ENCODE measurements at regions not wholly inside any gene's neighbourhood (a gene's known extent, or its start where the extent isn't known, plus 50 kb on each side); places are given as distances from the start of the nearest gene placed in this dataset.

GRCh38 chr1:195495720-195496635 lies 1112.3 kb downstream of the KCNT2 start:
- no peaks in the 10 kb centered on the region for H3K79me2 ChIP-seq
- no peak overlapping the region for H3K4me3 ChIP-seq
- H4K20me1 ChIP-seq (ENCODE audit: insufficient read depth, poor library complexity, severe bottlenecking): no peaks in the 10 kb centered on the region
- H3K4me2 ChIP-seq: no peak overlapping the region
- no peak for DNase-seq (ENCODE audit: low spot score)
- TF ChIP-seq EZH2phosphoT487 (IDR thresholded peaks at IDR 0.05; ENCODE audit: low read depth, severe bottlenecking, unreplicated experiment): no peak
- no peak for TF ChIP-seq EZH2 (IDR thresholded peaks at IDR 0.05; ENCODE audit: borderline replicate concordance)
- no peak for TF ChIP-seq CTCF (IDR thresholded peaks at IDR 0.05; ENCODE audit: poor library complexity)
- no peaks in the 10 kb centered on the region for H3K4me1 ChIP-seq (ENCODE audit: insufficient read depth)
- no peak overlapping the region for H2AFZ ChIP-seq
- no peaks in the 10 kb centered on the region for H3K36me3 ChIP-seq (replicated peaks; ENCODE audit: insufficient read depth, low read depth)
- no peaks in the 10 kb centered on the region for H3K9me2 ChIP-seq (replicated peaks; ENCODE audit: insufficient read depth)
- H3K27me3 ChIP-seq: no peaks in the 10 kb centered on the region
- 63% methylated on average over 5 of the region's 5 CpGs for WGBS (ENCODE audit: low lambda C conversion rate, missing lambda C conversion rate)
- H3K27ac ChIP-seq: no peak overlapping the region
- no peaks in the 10 kb centered on the region for H3K9me3 ChIP-seq (ENCODE audit: low read depth)

- Histone ChIP-seq H3K27ac (no peak overlapping the region), H3K27me3 (no peaks in the 10 kb centered on the region), H3K4me3 (no peak overlapping the region), H4K20me1 (ENCODE audit: insufficient read depth, poor library complexity, severe bottlenecking) (no peaks in the 10 kb centered on the region), H3K9me3 (ENCODE audit: low read depth) (no peaks in the 10 kb centered on the region), H2AFZ (no peak overlapping the region), H3K9me2 (replicated peaks; ENCODE audit: insufficient read depth) (no peaks in the 10 kb centered on the region), H3K4me2 (no peak overlapping the region), H3K4me1 (ENCODE audit: insufficient read depth) (no peaks in the 10 kb centered on the region), H3K79me2 (no peaks in the 10 kb centered on the region), H3K36me3 (replicated peaks; ENCODE audit: insufficient read depth, low read depth) (no peaks in the 10 kb centered on the region)
- WGBS (ENCODE audit: low lambda C conversion rate, missing lambda C conversion rate): 92% methylated on average over 6 of the region's 6 CpGs
- TF ChIP-seq EZH2 (IDR thresholded peaks at IDR 0.05; ENCODE audit: borderline replicate concordance) (no peak), EZH2phosphoT487 (IDR thresholded peaks at IDR 0.05; ENCODE audit: low read depth, severe bottlenecking, unreplicated experiment) (no peak), CTCF (IDR thresholded peaks at IDR 0.05; ENCODE audit: poor library complexity) (no peak)
- no peak for DNase-seq (ENCODE audit: low spot score)
These were observed 1126.1 kb downstream of the KCNT2 start for GRCh38 chr1:195482137-195482536.

- Histone ChIP-seq H3K27me3 (no peaks in the 10 kb centered on the region), H3K4me2 (no peak overlapping the region), H3K36me3 (replicated peaks; ENCODE audit: insufficient read depth, low read depth) (no peaks in the 10 kb centered on the region), H3K9me3 (ENCODE audit: low read depth) (no peaks in the 10 kb centered on the region), H3K4me1 (ENCODE audit: insufficient read depth) (no peaks in the 10 kb centered on the region), H3K79me2 (no peaks in the 10 kb centered on the region), H3K27ac (no peak overlapping the region), H3K9me2 (replicated peaks; ENCODE audit: insufficient read depth) (no peaks in the 10 kb centered on the region), H3K4me3 (no peak overlapping the region), H4K20me1 (ENCODE audit: insufficient read depth, poor library complexity, severe bottlenecking) (no peaks in the 10 kb centered on the region), H2AFZ (no peak overlapping the region)
- WGBS (ENCODE audit: low lambda C conversion rate, missing lambda C conversion rate): 86% methylated on average over 3 of the region's 3 CpGs
- no peak for DNase-seq (ENCODE audit: low spot score)
- TF ChIP-seq EZH2 (IDR thresholded peaks at IDR 0.05; ENCODE audit: borderline replicate concordance) (no peak), EZH2phosphoT487 (IDR thresholded peaks at IDR 0.05; ENCODE audit: low read depth, severe bottlenecking, unreplicated experiment) (no peak), CTCF (IDR thresholded peaks at IDR 0.05; ENCODE audit: poor library complexity) (no peak)
These were observed 1126.9 kb downstream of the KCNT2 start for GRCh38 chr1:195481293-195481692.
